CD14-positive monocyte (primary cell): ENCODE measurements at regions not wholly inside any gene's neighbourhood (a gene's known extent, or its start where the extent isn't known, plus 50 kb on each side); places are given as distances from the start of the nearest gene placed in this dataset.

Experiments used
- DNase-seq, 3 donors: peaks; one replicate each; pipeline ENCODE4 v3.0.0-alpha.2; 2011 to 2022
- H2AFZ ChIP-seq: 2 replicates; pipeline ENCODE4 v1.6.0; 2012; ENCODE audit warnings: mild to moderate bottlenecking, low read depth, low read length, inconsistent platforms; ENCODE audit not compliant: insufficient read depth, poor library complexity, severe bottlenecking
- H3K27ac ChIP-seq, 2 donors: 1 replicate in 1 of 2; 2 replicates in 1 of 2; pipeline ENCODE4 v1.5.1; 2012 to 2013; ENCODE audit warnings: low read length in 2 of 2, control low read depth in 1 of 2, inconsistent platforms in 1 of 2, low read depth in 1 of 2, mild to moderate bottlenecking in 1 of 2
- H3K27me3 ChIP-seq, 2 donors: one replicate each; pipeline versions ENCODE4 v1.6.0 to v1.6.1; 2011 to 2013; ENCODE audit warnings: low read length in 2 of 2; ENCODE audit not compliant: control insufficient read depth in 2 of 2, insufficient read depth in 2 of 2
- H3K36me3 ChIP-seq, 2 donors: replicated peaks in 1 of 2; 1 replicate in 1 of 2; 2 replicates in 1 of 2; pipeline versions ENCODE4 v1.5.1 to v1.6.1; 2012 to 2013; ENCODE audit warnings: low read length in 2 of 2, control low read depth in 1 of 2, inconsistent platforms in 1 of 2, mild to moderate bottlenecking in 1 of 2; ENCODE audit not compliant: insufficient read depth in 2 of 2, control insufficient read depth in 1 of 2
- H3K4me1 ChIP-seq, 2 donors: 1 replicate in 1 of 2; 2 replicates in 1 of 2; pipeline versions ENCODE4 v1.5.1 to v1.6.1; 2012 to 2013; ENCODE audit warnings: low read length in 2 of 2, control low read depth in 1 of 2, inconsistent platforms in 1 of 2, mild to moderate bottlenecking in 1 of 2, moderate library complexity in 1 of 2; ENCODE audit not compliant: insufficient read depth in 2 of 2, control insufficient read depth in 1 of 2
- H3K4me2 ChIP-seq: replicated peaks from 2 replicates; pipeline ENCODE3; 2012; ENCODE audit warnings: low read length, moderate library complexity, mild to moderate bottlenecking; ENCODE audit not compliant: poor library complexity, severe bottlenecking; ENCODE audit errors: extremely low read depth
- H3K4me3 ChIP-seq, 3 experiments: fragments of 200-600 bp in 1 of 3; sonication (generic) in 1 of 3; replicated peaks in 1 of 3; 1 replicate in 2 of 3; 2 replicates in 1 of 3; pipeline ENCODE4 v1.5.1; 2011 to 2013; ENCODE audit warnings: low read length in 3 of 3, mild to moderate bottlenecking in 3 of 3, control low read depth in 2 of 3, low read depth in 2 of 3, inconsistent platforms in 1 of 3, moderate library complexity in 1 of 3
- H3K79me2 ChIP-seq: 2 replicates; pipeline ENCODE4 v1.6.0; 2012; ENCODE audit warnings: mild to moderate bottlenecking, control low read depth, inconsistent platforms, low read length, moderate library complexity; ENCODE audit not compliant: insufficient read depth
- H3K9ac ChIP-seq: 2 replicates; pipeline ENCODE4 v1.6.0; 2017; ENCODE audit warnings: low read length, mild to moderate bottlenecking; ENCODE audit not compliant: insufficient read depth, poor library complexity, severe bottlenecking
- H3K9me3 ChIP-seq, 2 donors: replicated peaks in 1 of 2; 1 replicate in 1 of 2; 2 replicates in 1 of 2; pipeline versions ENCODE4 v1.5.1 to v1.6.1; 2012 to 2013; ENCODE audit warnings: low read length in 2 of 2, control low read depth in 1 of 2; ENCODE audit not compliant: control insufficient read depth in 1 of 2, insufficient read depth in 1 of 2
- H4K20me1 ChIP-seq: 2 replicates; pipeline ENCODE4 v1.6.0; 2012; ENCODE audit warnings: mild to moderate bottlenecking, low read length, control low read depth, moderate library complexity; ENCODE audit not compliant: insufficient read depth
- H3K27ac Mint-ChIP-seq, 7 donors: one replicate each; pipeline ENCODE4 v1.8.0; 2020; ENCODE audit warnings: mild to moderate bottlenecking in 7 of 7, mixed read lengths in 7 of 7, moderate library complexity in 6 of 7, inconsistent platforms in 2 of 7
- H3K27me3 Mint-ChIP-seq, 3 donors: one replicate each; pipeline ENCODE4 v1.8.0; 2021 to 2022; ENCODE audit warnings: low read depth in 3 of 3, mild to moderate bottlenecking in 3 of 3, mixed read lengths in 3 of 3, moderate library complexity in 3 of 3, inconsistent platforms in 1 of 3
- H3K36me3 Mint-ChIP-seq, 2 donors: one replicate each; pipeline ENCODE4 v1.8.0; 2020; ENCODE audit warnings: mixed read lengths in 2 of 2, inconsistent platforms in 1 of 2, mild to moderate bottlenecking in 1 of 2
- H3K4me1 Mint-ChIP-seq: one replicate; pipeline ENCODE4 v1.8.0; 2020; ENCODE audit warnings: mild to moderate bottlenecking, mixed read lengths
- H3K4me3 Mint-ChIP-seq, 2 donors: one replicate each; pipeline ENCODE4 v1.8.0; 2020; ENCODE audit warnings: mild to moderate bottlenecking in 2 of 2, mixed read lengths in 2 of 2, moderate library complexity in 1 of 2
- H3K9me3 Mint-ChIP-seq, 7 donors: one replicate each; pipeline ENCODE4 v1.8.0; 2020 to 2022; ENCODE audit warnings: mixed read lengths in 7 of 7, mild to moderate bottlenecking in 6 of 7, moderate library complexity in 6 of 7, inconsistent platforms in 2 of 7
- WGBS: methylation state at CpG from one replicate; pipeline ENCODE4 v1.1.5; 2013; ENCODE audit warnings: missing lambda C conversion rate; ENCODE audit not compliant: insufficient coverage; 5-methylcytosine and 5-hydroxymethylcytosine counted together
- intact Hi-C, 2 donors: fragments of 100-400 bp; cut with micrococcal nuclease; formaldehyde crosslinking; loops; one replicate each; pipeline versions ENCODE4 v1.15.0 to v1.15.1; 2023
- TF ChIP-seq, protein P1 (sequence below): fragments of 200-600 bp; IDR thresholded peaks from one replicate; pipeline ENCODE4 v1.8.0; 2022; ENCODE audit warnings: antibody characterized with exemption, mild to moderate bottlenecking

DNA sequence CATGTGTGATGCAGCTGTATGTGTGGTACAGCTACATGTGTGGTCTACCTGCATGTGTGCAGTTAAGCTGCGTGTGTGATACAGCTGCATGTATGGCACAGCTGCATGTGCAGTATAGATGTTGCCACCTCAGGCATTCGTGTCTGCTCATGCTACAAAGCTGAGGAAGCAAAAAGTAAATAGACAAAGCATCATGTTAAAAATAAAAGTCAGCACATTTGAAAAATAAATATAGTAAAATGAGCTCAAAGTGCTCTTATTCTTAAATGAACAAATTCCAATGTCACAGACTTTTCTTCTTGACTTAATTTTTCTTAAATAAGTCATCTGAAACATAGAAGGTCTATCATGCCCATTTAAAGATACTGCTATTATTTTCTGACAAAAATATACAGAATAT is 519.3 kb upstream of the SOX11 start:
- no peak for DNase-seq

DNA sequence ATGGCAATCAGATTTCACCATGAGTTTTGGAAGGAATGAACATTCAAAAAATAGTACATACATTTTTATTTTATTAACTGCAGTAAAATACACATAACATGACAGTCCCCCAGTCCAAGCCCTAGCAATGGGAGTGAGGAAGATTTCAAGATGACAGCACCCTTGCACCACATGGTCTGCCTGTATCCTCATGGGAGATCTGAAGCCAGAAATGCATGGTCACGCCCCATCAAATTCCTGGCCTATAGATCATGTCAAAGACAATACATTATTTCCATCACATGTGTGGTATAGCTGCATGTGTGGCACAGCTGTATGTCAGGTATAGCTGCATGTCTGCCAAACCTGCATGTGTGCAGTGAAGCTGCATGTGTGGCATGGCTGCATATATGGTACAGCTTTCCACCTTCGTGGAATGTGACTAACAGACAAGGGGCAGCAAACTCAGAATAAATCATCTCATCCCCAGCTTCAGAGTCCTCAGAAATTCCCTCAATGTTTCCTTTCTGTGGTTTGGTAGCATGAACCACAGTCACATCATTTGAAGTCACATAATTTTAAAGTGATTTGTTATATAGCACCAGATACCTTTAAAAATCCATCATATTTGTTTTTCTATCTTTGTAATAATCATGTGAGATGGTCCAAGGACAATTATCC is 518.2 kb upstream of the SOX11 start:
- Mint-ChIP-seq H3K4me1 (no peaks in the 10 kb centered on the region), H3K9me3 (peaks cover 0 to 10% (median 3%) of the 10 kb centered on the region in 7 donors), H3K27ac (no peak overlapping the region), H3K36me3 (no peaks in the 10 kb centered on the region), H3K4me3 (no peak overlapping the region), H3K27me3 (no peaks in the 10 kb centered on the region)
- no peak for DNase-seq
- 67% methylated on average over 1 of the region's 2 CpGs for WGBS
- Histone ChIP-seq H3K4me3 (no peak overlapping the region), H3K4me2 (no peak overlapping the region), H3K9me3 (peaks cover 17 to 29% of the 10 kb centered on the region in 2 donors), H3K4me1 (no peaks in the 10 kb centered on the region), H3K9ac (no peak overlapping the region), H3K27me3 (no peaks in the 10 kb centered on the region), H2AFZ (no peak overlapping the region), H3K27ac (no peak overlapping the region), H3K36me3 (no peaks in the 10 kb centered on the region), H4K20me1 (no peaks in the 10 kb centered on the region), H3K79me2 (no peaks in the 10 kb centered on the region)
- intact Hi-C loops = no loop called here
- TF ChIP-seq, protein P1, sequence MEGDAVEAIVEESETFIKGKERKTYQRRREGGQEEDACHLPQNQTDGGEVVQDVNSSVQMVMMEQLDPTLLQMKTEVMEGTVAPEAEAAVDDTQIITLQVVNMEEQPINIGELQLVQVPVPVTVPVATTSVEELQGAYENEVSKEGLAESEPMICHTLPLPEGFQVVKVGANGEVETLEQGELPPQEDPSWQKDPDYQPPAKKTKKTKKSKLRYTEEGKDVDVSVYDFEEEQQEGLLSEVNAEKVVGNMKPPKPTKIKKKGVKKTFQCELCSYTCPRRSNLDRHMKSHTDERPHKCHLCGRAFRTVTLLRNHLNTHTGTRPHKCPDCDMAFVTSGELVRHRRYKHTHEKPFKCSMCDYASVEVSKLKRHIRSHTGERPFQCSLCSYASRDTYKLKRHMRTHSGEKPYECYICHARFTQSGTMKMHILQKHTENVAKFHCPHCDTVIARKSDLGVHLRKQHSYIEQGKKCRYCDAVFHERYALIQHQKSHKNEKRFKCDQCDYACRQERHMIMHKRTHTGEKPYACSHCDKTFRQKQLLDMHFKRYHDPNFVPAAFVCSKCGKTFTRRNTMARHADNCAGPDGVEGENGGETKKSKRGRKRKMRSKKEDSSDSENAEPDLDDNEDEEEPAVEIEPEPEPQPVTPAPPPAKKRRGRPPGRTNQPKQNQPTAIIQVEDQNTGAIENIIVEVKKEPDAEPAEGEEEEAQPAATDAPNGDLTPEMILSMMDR = no peak

More for the DNA sequence above, 519.3 kb upstream of the SOX11 start:
- peaks cover 17 to 29% of the 10 kb centered on the region in 2 donors for H3K9me3 ChIP-seq
- no peak overlapping the region for H2AFZ ChIP-seq
- peaks cover 0 to 8% (median 3%) of the 10 kb centered on the region in 7 donors for H3K9me3 Mint-ChIP-seq
- WGBS = 75% methylated on average over 1 of the region's 2 CpGs
- no peak overlapping the region for H3K4me3 ChIP-seq
- no peak overlapping the region for H3K27ac ChIP-seq
- no peak overlapping the region for H3K9ac ChIP-seq
- no peaks in the 10 kb centered on the region for H3K27me3 ChIP-seq
- no peak overlapping the region for H3K4me2 ChIP-seq
- H3K36me3 ChIP-seq = no peaks in the 10 kb centered on the region
- TF ChIP-seq, protein P1 = no peak
- H3K27ac Mint-ChIP-seq = no peak overlapping the region
- H3K36me3 Mint-ChIP-seq = no peaks in the 10 kb centered on the region
- no peaks in the 10 kb centered on the region for H3K4me1 Mint-ChIP-seq
- no peaks in the 10 kb centered on the region for H3K4me1 ChIP-seq
- H3K79me2 ChIP-seq = no peaks in the 10 kb centered on the region
- no peaks in the 10 kb centered on the region for H3K27me3 Mint-ChIP-seq
- no peaks in the 10 kb centered on the region for H4K20me1 ChIP-seq
- no peak overlapping the region for H3K4me3 Mint-ChIP-seq
- intact Hi-C loops = no loop called here
